HCT116 (cell line): ENCODE measurements at regions not wholly inside any gene's neighbourhood (a gene's known extent, or its start where the extent isn't known, plus 50 kb on each side); places are given as distances from the start of the nearest gene placed in this dataset.

Experiments
- ATAC-seq: fragments of 200-7000 bp; cut with Tn5 transposase; 2 replicates; pipeline ENCODE4 v1.9.1; 2020; ENCODE audit warnings: mild to moderate bottlenecking, moderate library complexity
- BruUV-seq: library from RNA; stranded (reverse); fragments of 400-500 nt; replicated peaks from 2 replicates; lab custom pipeline; 2021; lab: Mats Ljungman, UMichigan
- CTCF ChIA-PET: fragments of 300-600 bp; sonication (Branson Sonifier 250); formaldehyde crosslinking; loops from one replicate; lab custom pipeline; 2021; ENCODE audit warnings: antibody characterized with exemption; lab: Charles Lee
- POLR2A ChIA-PET: fragments of 300-600, 350-600 bp; sonication (Branson Sonifier 250); formaldehyde crosslinking; loops from one replicate; lab custom pipeline; 2021; ENCODE audit warnings: antibody characterized with exemption; lab: Charles Lee
- RAD21 ChIA-PET, 2 experiments: fragments of 300-600 bp; sonication (Branson Sonifier 250); formaldehyde crosslinking; loops; one replicate each; lab custom pipeline; 2023; ENCODE audit warnings: low total read pairs in 2 of 2; ENCODE audit not compliant: uncharacterized antibody in 2 of 2, unreplicated experiment in 2 of 2, low non-redundant PET in 1 of 2; lab: Charles Lee
- DNase-seq: peaks from one replicate; pipeline ENCODE4 v3.0.0-alpha.2; 2010; ENCODE audit warnings: low read depth, low spot score
- H2AFZ ChIP-seq: fragments of 200-600 bp; shearing (Covaris generic), sonication (generic); 2 replicates; pipeline ENCODE4 v1.6.1; 2017; ENCODE audit warnings: low read depth, mixed run types, mixed read lengths, antibody characterized with exemption, low read length; ENCODE audit not compliant: poor library complexity, severe bottlenecking
- H3K27ac ChIP-seq: 2 replicates; pipeline ENCODE4 v1.5.1; 2012; ENCODE audit warnings: low read depth, low read length
- H3K27me3 ChIP-seq: fragments of 200-600 bp; sonication (generic); 2 replicates; pipeline ENCODE4 v1.6.1; 2016; ENCODE audit warnings: mixed run types, low read length, mixed read lengths; ENCODE audit not compliant: insufficient read depth
- H3K36me3 ChIP-seq, 2 experiments: fragments of 200-500 bp in 1 of 2; fragments of 200-600 bp in 1 of 2; sonication (Bioruptor generic) in 1 of 2; sonication (generic) in 1 of 2; 2 replicates each; pipeline versions ENCODE4 v1.5.1 to v1.6.1; 2014 to 2016; ENCODE audit warnings: low read length in 2 of 2, inconsistent platforms in 1 of 2, mixed read lengths in 1 of 2, mixed run types in 1 of 2; ENCODE audit not compliant: insufficient read depth in 2 of 2, control insufficient read depth in 1 of 2
- H3K4me1 ChIP-seq, 2 experiments: fragments of 200-600 bp in 1 of 2; sonication (generic) in 1 of 2; 2 replicates each; pipeline versions ENCODE4 v1.5.1 to v1.6.1; 2012 to 2017; ENCODE audit warnings: low read length in 2 of 2, inconsistent platforms in 1 of 2, mild to moderate bottlenecking in 1 of 2, mixed read lengths in 1 of 2, mixed run types in 1 of 2, moderate library complexity in 1 of 2; ENCODE audit not compliant: insufficient read depth in 2 of 2, control insufficient read depth in 1 of 2
- H3K4me2 ChIP-seq: fragments of 200-600 bp; sonication (generic); 2 replicates; pipeline ENCODE4 v1.6.1; 2017; ENCODE audit warnings: mixed run types, low read length, mixed read lengths
- H3K4me3 ChIP-seq, 2 experiments: fragments of 200-600 bp in 1 of 2; sonication (generic) in 1 of 2; replicated peaks in 1 of 2; 2 replicates each; pipeline ENCODE4 v1.5.1; 2011 to 2016; ENCODE audit warnings: low read length in 2 of 2, control low read depth in 1 of 2, low read depth in 1 of 2, mild to moderate bottlenecking in 1 of 2, mixed read lengths in 1 of 2, mixed run types in 1 of 2
- H3K79me2 ChIP-seq: fragments of 200-600 bp; sonication (generic); 2 replicates; pipeline ENCODE4 v1.6.1; 2017; ENCODE audit warnings: mild to moderate bottlenecking, mixed run types, low read length, moderate library complexity, mixed read lengths; ENCODE audit not compliant: insufficient read depth
- H3K9ac ChIP-seq: fragments of 200-600 bp; sonication (generic); 2 replicates; pipeline ENCODE4 v1.6.1; 2016; ENCODE audit warnings: low read length, mixed read lengths
- H3K9me2 ChIP-seq: fragments of 200-600 bp; sonication (generic), shearing (Covaris generic); 2 replicates; pipeline ENCODE4 v1.6.1; 2017; ENCODE audit warnings: mixed run types, mild to moderate bottlenecking, moderate library complexity; ENCODE audit not compliant: insufficient read depth
- H3K9me3 ChIP-seq, 2 experiments: fragments of 200-500 bp in 1 of 2; fragments of 200-600 bp in 1 of 2; sonication (Bioruptor generic) in 1 of 2; sonication (generic) in 1 of 2; 2 replicates each; pipeline ENCODE4 v1.6.1; 2014 to 2017; ENCODE audit warnings: low read length in 2 of 2, mixed read lengths in 2 of 2, inconsistent platforms in 1 of 2, low read depth in 1 of 2, mild to moderate bottlenecking in 1 of 2, mixed run types in 1 of 2, moderate library complexity in 1 of 2; ENCODE audit not compliant: control insufficient read depth in 1 of 2, insufficient read depth in 1 of 2
- H4K20me1 ChIP-seq: fragments of 200-600 bp; sonication (generic), shearing (Covaris generic); 2 replicates; pipeline ENCODE4 v1.6.1; 2017; ENCODE audit warnings: mixed run types, mild to moderate bottlenecking, moderate library complexity; ENCODE audit not compliant: insufficient read depth
- CEBPB ChIP-seq: IDR thresholded peaks from 2 replicates; pipeline ENCODE4 v1.6.1; 2012; ENCODE audit warnings: low read depth
- EZH2 ChIP-seq: fragments of 200-600 bp; sonication (generic); IDR thresholded peaks from 2 replicates; pipeline ENCODE4 v1.6.1; 2017; ENCODE audit warnings: antibody characterized with exemption, mixed run types
- FOSL1 ChIP-seq: IDR thresholded peaks from 2 replicates; pipeline ENCODE4 v1.6.1; 2012; ENCODE audit warnings: low read depth
- JUND ChIP-seq: IDR thresholded peaks from 2 replicates; pipeline ENCODE4 v1.6.1; 2012
- POLR2A ChIP-seq: IDR thresholded peaks from 2 replicates; pipeline ENCODE4 v1.7.0; 2011; ENCODE audit warnings: borderline replicate concordance; ENCODE audit not compliant: insufficient read depth, insufficient read length; ENCODE audit errors: extremely low read depth
- SRF ChIP-seq: IDR thresholded peaks from 2 replicates; pipeline ENCODE4 v1.6.1; 2012; ENCODE audit warnings: low read depth
- intact Hi-C: fragments of 100-400 bp; cut with micrococcal nuclease; formaldehyde crosslinking; loops from 2 replicates; pipeline ENCODE4 v1.10.0; 2022
- TF ChIP-seq, protein P1 (sequence below): IDR thresholded peaks from 2 replicates; pipeline ENCODE4 v1.6.1; 2012; ENCODE audit warnings: low read depth

DNA sequence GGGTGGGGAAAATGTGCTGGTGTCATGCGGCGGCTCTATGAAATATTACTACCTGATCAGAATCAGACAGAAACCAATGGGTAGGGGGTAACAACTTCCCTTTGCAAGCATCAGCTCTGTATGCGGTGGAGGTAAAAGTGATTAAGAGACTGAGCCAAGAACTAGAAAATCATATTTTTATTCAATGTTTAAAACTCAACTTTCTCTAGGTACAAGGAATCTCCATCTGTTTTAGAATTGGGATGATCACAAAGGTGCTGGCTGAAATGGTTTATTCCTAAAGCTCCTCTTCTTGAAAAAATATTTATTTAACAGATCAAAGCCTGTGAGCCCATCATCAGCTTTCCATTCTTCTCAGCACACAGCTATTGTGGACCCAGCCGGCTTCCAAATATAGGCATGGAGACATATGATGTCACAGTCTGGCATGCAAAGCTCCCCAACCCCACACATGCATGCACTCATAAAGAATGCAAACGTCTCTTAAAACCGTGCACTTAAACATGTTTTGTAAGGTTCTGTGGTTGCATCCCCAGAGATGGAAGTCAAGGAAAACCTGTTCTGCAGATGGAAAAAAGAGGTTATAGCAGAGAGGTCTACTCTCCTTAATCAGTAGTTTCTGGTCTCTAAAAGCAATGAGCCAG lies 126.0 kb downstream of the SKIDA1 start:
- CTCF ChIA-PET = no interaction called here
- Histone ChIP-seq H3K4me2 (peak overlapping the region; percentile 42; the same call in 1 of the 2 replicates), H3K4me1 (peaks cover 11 to 19% of the 10 kb centered on the region in 2 experiments), H3K36me3 (no peaks in the 10 kb centered on the region), H3K9me2 (no peaks in the 10 kb centered on the region), H2AFZ (peak overlapping the region; percentile 80), H3K27ac (no peak overlapping the region)
- no TSS peak for BruUV-seq
- intact Hi-C loops = no loop called here
- no peak for ATAC-seq
- no peak for TF ChIP-seq EZH2
- no peak for TF ChIP-seq FOSL1
- no peak for TF ChIP-seq CEBPB
- no peak for TF ChIP-seq POLR2A
- peak; percentile 50; the same call in 1 of the 2 replicates for TF ChIP-seq SRF
- TF ChIP-seq JUND = no peak
- TF ChIP-seq, protein P1, sequence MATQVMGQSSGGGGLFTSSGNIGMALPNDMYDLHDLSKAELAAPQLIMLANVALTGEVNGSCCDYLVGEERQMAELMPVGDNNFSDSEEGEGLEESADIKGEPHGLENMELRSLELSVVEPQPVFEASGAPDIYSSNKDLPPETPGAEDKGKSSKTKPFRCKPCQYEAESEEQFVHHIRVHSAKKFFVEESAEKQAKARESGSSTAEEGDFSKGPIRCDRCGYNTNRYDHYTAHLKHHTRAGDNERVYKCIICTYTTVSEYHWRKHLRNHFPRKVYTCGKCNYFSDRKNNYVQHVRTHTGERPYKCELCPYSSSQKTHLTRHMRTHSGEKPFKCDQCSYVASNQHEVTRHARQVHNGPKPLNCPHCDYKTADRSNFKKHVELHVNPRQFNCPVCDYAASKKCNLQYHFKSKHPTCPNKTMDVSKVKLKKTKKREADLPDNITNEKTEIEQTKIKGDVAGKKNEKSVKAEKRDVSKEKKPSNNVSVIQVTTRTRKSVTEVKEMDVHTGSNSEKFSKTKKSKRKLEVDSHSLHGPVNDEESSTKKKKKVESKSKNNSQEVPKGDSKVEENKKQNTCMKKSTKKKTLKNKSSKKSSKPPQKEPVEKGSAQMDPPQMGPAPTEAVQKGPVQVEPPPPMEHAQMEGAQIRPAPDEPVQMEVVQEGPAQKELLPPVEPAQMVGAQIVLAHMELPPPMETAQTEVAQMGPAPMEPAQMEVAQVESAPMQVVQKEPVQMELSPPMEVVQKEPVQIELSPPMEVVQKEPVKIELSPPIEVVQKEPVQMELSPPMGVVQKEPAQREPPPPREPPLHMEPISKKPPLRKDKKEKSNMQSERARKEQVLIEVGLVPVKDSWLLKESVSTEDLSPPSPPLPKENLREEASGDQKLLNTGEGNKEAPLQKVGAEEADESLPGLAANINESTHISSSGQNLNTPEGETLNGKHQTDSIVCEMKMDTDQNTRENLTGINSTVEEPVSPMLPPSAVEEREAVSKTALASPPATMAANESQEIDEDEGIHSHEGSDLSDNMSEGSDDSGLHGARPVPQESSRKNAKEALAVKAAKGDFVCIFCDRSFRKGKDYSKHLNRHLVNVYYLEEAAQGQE = no peak
- TF ChIP-seq, all 23 proteins: peak for 1
- no peaks in the 10 kb centered on the region for H3K9me3 ChIP-seq
- ChIA-PET RAD21 (no interaction called here), POLR2A (no interaction called here)
- no peak overlapping the region for H3K9ac ChIP-seq
- no peak overlapping the region for H3K4me3 ChIP-seq
- H3K27me3 ChIP-seq = no peaks in the 10 kb centered on the region
- no peaks in the 10 kb centered on the region for H4K20me1 ChIP-seq
- no peaks in the 10 kb centered on the region for H3K79me2 ChIP-seq
- DNase-seq = no peak
